OCI-LY1 (cell line): ENCODE measurements at regions not wholly inside any gene's neighbourhood (a gene's known extent, or its start where the extent isn't known, plus 50 kb on each side); places are given as distances from the start of the nearest gene placed in this dataset.

ENCODE experiments used
- H2AFZ ChIP-seq: fragments of 200-600 bp; sonication (generic), shearing (Covaris generic); 2 replicates; pipeline ENCODE4 v1.6.0; 2014; ENCODE audit warnings: antibody characterized with exemption, mild to moderate bottlenecking, low read length
- H3F3A ChIP-seq: fragments of 200-600 bp; sonication (generic), shearing (Covaris generic); 2 replicates; pipeline ENCODE4 v1.6.0; 2014; ENCODE audit warnings: mild to moderate bottlenecking, antibody characterized with exemption, low read length, moderate library complexity; ENCODE audit not compliant: insufficient read depth
- H3K27ac ChIP-seq: fragments of 200-600 bp; sonication (generic); 2 replicates; pipeline ENCODE4 v1.5.1; 2014; ENCODE audit warnings: low read length, mixed run types, mild to moderate bottlenecking, low read depth; ENCODE audit not compliant: poor library complexity, severe bottlenecking
- H3K27me3 ChIP-seq: fragments of 200-600 bp; sonication (generic); 2 replicates; pipeline ENCODE4 v1.6.0; 2014; ENCODE audit warnings: antibody characterized with exemption, mild to moderate bottlenecking, low read length, moderate library complexity; ENCODE audit not compliant: insufficient read depth
- H3K36me3 ChIP-seq: fragments of 200-600 bp; sonication (generic); 2 replicates; pipeline ENCODE4 v1.6.1; 2014; ENCODE audit warnings: mild to moderate bottlenecking, antibody characterized with exemption, low read length, moderate library complexity, mixed read lengths; ENCODE audit not compliant: insufficient read depth
- H3K4me1 ChIP-seq: fragments of 200-600 bp; sonication (generic); 2 replicates; pipeline ENCODE4 v1.5.1; 2014; ENCODE audit warnings: mild to moderate bottlenecking, low read length, moderate library complexity; ENCODE audit not compliant: insufficient read depth, severe bottlenecking
- H3K4me2 ChIP-seq: fragments of 200-600 bp; sonication (generic), shearing (Covaris generic); 2 replicates; pipeline ENCODE4 v1.6.1; 2014; ENCODE audit warnings: low read length
- H3K4me3 ChIP-seq: fragments of 200-600 bp; sonication (generic); 2 replicates; pipeline ENCODE4 v1.5.1; 2014; ENCODE audit warnings: low read length, low read depth, mild to moderate bottlenecking, mixed read lengths; ENCODE audit not compliant: poor library complexity, severe bottlenecking
- H3K79me2 ChIP-seq: fragments of 200-600 bp; shearing (Covaris generic); 2 replicates; pipeline ENCODE4 v1.6.1; 2016; ENCODE audit warnings: mixed run types, low read length, mixed read lengths; ENCODE audit not compliant: insufficient read depth
- H3K9ac ChIP-seq: fragments of 200-600 bp; sonication (generic), shearing (Covaris generic); 2 replicates; pipeline ENCODE4 v1.6.1; 2014; ENCODE audit warnings: mild to moderate bottlenecking, low read length, mixed read lengths
- H3K9me2 ChIP-seq: fragments of 200-600 bp; sonication (generic), shearing (Covaris generic); 2 replicates; pipeline ENCODE4 v1.6.1; 2014; ENCODE audit warnings: low read depth, mild to moderate bottlenecking, low read length, mixed read lengths
- H3K9me3 ChIP-seq: fragments of 200-600 bp; shearing (Covaris generic); 2 replicates; pipeline ENCODE4 v1.6.1; 2014; ENCODE audit warnings: low read length, mixed read lengths
- H4K20me1 ChIP-seq: fragments of 200-600 bp; sonication (generic), shearing (Covaris generic); 2 replicates; pipeline ENCODE4 v1.6.0; 2016; ENCODE audit warnings: mild to moderate bottlenecking, low read length; ENCODE audit not compliant: insufficient read depth
- EZH2 ChIP-seq: fragments of 200-600 bp; sonication (generic), shearing (Covaris generic); IDR thresholded peaks from 2 replicates; pipeline ENCODE4 v1.8.0; 2017; ENCODE audit warnings: borderline replicate concordance, mixed run types, mild to moderate bottlenecking, antibody characterized with exemption, low read length, moderate library complexity, mixed read lengths
- TF ChIP-seq, protein P1 (sequence below): fragments of 200-600 bp; sonication (generic), shearing (Covaris generic); IDR thresholded peaks from 2 replicates; pipeline ENCODE4 v1.5.1; 2017; ENCODE audit warnings: mild to moderate bottlenecking, antibody characterized with exemption, low read length, moderate library complexity, mixed read lengths

DNA sequence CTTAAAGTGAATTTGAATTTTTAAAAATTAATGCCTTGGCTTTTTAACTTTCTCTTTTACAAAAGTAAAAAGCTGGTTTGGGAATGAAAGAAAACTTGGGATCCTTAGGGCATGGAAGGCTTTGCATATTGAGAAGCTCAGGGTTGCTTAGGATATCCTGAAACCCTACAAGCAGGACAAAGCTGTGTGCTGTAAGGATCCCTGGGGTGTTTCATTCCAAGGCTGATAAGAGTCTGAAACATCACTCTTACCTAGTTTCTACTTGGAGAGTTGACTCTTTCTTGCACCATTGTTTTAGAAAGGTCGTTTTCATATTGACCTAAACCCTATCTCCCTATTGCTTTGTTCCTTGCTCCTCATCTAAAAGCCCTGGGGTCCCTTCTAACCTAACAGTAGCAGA lies 325.9 kb upstream of the NT5C1B start:
- H4K20me1 ChIP-seq = no peaks in the 10 kb centered on the region
- no peak overlapping the region for H2AFZ ChIP-seq
- H3K9me2 ChIP-seq = no peaks in the 10 kb centered on the region
- H3K4me1 ChIP-seq = no peaks in the 10 kb centered on the region
- H3K4me2 ChIP-seq = no peak overlapping the region
- no peaks in the 10 kb centered on the region for H3K9me3 ChIP-seq
- TF ChIP-seq EZH2 = no peak
- TF ChIP-seq, protein P1, sequence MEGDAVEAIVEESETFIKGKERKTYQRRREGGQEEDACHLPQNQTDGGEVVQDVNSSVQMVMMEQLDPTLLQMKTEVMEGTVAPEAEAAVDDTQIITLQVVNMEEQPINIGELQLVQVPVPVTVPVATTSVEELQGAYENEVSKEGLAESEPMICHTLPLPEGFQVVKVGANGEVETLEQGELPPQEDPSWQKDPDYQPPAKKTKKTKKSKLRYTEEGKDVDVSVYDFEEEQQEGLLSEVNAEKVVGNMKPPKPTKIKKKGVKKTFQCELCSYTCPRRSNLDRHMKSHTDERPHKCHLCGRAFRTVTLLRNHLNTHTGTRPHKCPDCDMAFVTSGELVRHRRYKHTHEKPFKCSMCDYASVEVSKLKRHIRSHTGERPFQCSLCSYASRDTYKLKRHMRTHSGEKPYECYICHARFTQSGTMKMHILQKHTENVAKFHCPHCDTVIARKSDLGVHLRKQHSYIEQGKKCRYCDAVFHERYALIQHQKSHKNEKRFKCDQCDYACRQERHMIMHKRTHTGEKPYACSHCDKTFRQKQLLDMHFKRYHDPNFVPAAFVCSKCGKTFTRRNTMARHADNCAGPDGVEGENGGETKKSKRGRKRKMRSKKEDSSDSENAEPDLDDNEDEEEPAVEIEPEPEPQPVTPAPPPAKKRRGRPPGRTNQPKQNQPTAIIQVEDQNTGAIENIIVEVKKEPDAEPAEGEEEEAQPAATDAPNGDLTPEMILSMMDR = no peak
- H3K9ac ChIP-seq = no peak overlapping the region
- H3K27me3 ChIP-seq = no peaks in the 10 kb centered on the region
- no peaks in the 10 kb centered on the region for H3K36me3 ChIP-seq
- H3F3A ChIP-seq = no peaks in the 10 kb centered on the region
- no peaks in the 10 kb centered on the region for H3K79me2 ChIP-seq
- no peak overlapping the region for H3K27ac ChIP-seq
- H3K4me3 ChIP-seq = no peak overlapping the region

DNA sequence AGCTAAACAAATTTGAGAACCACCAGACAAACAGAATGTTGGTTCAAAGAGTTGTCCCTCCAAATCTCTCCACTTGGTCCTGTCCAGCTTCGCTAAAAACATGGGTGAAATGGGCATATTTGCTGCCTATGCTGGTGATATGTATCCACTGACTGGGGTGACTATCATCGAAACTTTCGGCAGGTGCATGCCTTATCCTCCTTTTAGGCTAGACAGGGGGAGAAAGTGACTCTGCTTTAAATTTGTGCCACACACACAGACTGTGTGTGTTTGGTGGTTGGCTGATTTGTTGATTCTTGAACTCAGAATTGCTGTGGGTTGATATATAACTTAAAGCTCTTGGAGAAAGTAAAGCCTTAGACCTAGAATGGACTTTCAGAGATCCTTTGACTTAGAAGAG lies 324.1 kb upstream of the NT5C1B start:
- Histone ChIP-seq H4K20me1 (no peaks in the 10 kb centered on the region), H3K4me2 (no peak overlapping the region), H3K4me1 (no peaks in the 10 kb centered on the region), H3K4me3 (no peak overlapping the region), H3F3A (no peaks in the 10 kb centered on the region), H2AFZ (no peak overlapping the region), H3K9me2 (no peaks in the 10 kb centered on the region), H3K9me3 (no peaks in the 10 kb centered on the region), H3K79me2 (no peaks in the 10 kb centered on the region), H3K27me3 (no peaks in the 10 kb centered on the region), H3K36me3 (no peaks in the 10 kb centered on the region), H3K9ac (no peak overlapping the region), H3K27ac (no peak overlapping the region)
- no peak for TF ChIP-seq EZH2
- TF ChIP-seq, protein P1 = no peak

DNA sequence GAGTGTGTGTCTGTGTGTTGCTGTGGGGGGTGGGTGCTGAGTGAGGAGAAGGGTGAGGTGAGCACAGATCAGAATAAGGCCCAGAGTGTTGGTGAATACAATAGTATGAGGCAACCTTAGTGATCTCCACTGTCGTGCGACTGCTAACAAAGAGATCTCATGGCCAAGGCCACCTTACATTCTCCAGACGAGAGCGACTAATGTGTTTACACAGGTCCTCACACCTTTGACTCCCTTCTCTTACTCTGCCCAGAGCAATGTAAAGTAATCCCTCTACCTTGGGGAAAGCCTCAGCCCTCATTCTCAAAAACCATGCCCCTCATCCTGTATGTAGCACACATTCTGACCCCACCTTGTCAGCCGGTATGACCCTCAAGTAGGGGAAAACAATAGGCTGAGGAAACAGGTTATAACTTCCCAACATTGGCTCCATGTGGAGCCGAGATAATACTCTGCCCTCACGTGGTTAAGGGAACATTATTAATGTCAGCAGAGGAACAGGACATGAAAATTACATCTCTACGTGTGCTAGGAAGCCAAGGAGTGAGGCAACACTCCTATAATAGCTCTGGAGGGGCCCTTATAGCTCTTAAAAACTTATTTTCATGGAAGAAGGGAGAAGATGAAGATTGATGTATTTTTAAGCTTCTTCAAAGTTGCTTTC lies 323.0 kb upstream of the NT5C1B start:
- TF ChIP-seq, protein P1 = no peak
- TF ChIP-seq EZH2 = no peak
- Histone ChIP-seq H4K20me1 (no peaks in the 10 kb centered on the region), H3K9me2 (no peaks in the 10 kb centered on the region), H3K9ac (no peak overlapping the region), H3K9me3 (no peaks in the 10 kb centered on the region), H3K79me2 (no peaks in the 10 kb centered on the region), H3K27ac (no peak overlapping the region), H3K4me2 (no peak overlapping the region), H3K36me3 (no peaks in the 10 kb centered on the region), H3F3A (no peaks in the 10 kb centered on the region), H3K4me1 (no peaks in the 10 kb centered on the region), H3K4me3 (no peak overlapping the region), H3K27me3 (no peaks in the 10 kb centered on the region), H2AFZ (no peak overlapping the region)
